ENCODE measurements at regions not wholly inside any gene's neighbourhood (a gene's known extent, or its start where the extent isn't known, plus 50 kb on each side); places are given as distances from the start of the nearest gene placed in this dataset.

DNA sequence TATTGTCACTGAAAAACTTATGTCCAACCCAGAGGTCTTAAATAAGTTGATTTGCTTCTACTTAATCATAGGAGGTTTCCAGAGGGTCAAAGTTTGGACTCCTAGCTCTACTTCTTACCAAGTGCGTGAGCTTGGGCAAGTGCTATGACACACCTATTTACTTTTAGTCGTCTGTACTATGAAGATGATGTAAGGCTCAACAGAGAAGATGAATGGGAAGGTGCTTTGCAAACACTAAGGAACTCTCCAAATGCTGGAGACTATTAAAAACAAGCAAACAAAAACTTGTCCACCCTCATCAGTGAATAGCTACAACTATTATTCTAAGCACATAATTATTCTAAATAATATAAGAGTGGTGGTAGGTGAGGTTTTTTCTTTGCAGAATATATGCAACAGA lies 232.3 kb upstream of the USP24 start:
- Histone ChIP-seq H3K4me1 (peaks cover 15% of the 10 kb centered on the region), H3K36me3 (no peaks in the 10 kb centered on the region), H3K9me3 (no peaks in the 10 kb centered on the region), H3K4me3 (no peak overlapping the region), H3K27me3 (no peaks in the 10 kb centered on the region), H3K27ac (no peak overlapping the region)
- TF ChIP-seq POLR2AphosphoS5 (IDR thresholded peaks at IDR 0.05) (no peak), EP300 (IDR thresholded peaks at IDR 0.05) (no peak), POLR2A (IDR thresholded peaks at IDR 0.05) (no peak)
- TF ChIP-seq, protein P1, sequence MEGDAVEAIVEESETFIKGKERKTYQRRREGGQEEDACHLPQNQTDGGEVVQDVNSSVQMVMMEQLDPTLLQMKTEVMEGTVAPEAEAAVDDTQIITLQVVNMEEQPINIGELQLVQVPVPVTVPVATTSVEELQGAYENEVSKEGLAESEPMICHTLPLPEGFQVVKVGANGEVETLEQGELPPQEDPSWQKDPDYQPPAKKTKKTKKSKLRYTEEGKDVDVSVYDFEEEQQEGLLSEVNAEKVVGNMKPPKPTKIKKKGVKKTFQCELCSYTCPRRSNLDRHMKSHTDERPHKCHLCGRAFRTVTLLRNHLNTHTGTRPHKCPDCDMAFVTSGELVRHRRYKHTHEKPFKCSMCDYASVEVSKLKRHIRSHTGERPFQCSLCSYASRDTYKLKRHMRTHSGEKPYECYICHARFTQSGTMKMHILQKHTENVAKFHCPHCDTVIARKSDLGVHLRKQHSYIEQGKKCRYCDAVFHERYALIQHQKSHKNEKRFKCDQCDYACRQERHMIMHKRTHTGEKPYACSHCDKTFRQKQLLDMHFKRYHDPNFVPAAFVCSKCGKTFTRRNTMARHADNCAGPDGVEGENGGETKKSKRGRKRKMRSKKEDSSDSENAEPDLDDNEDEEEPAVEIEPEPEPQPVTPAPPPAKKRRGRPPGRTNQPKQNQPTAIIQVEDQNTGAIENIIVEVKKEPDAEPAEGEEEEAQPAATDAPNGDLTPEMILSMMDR (IDR thresholded peaks at IDR 0.05), result no peak
- DNase-seq (ENCODE audit: low spot score in 2 of 2), result no peak
- WGBS, result 65% methylated on average over 2 of the region's 2 CpGs

DNA sequence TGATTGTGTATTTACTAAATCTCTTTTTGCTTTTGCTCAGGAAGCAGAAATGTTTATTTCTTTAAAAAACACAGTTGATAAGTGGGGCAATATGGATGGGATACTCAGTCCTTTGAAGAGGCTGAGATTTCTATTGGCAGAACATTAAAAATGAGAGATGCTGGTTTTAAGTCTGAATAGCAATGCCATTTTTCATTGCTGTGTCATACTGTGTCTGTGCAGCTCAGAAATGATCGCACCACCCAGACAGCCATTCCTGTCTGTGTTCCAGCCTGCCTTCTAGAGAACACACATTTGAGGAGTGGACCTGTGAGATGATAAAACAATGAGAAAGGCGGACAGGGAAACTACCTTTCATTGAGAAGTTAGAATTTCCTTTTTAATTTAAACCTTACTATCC lies 231.2 kb upstream of the USP24 start:
- no peak overlapping the region for H3K27ac ChIP-seq

DNA sequence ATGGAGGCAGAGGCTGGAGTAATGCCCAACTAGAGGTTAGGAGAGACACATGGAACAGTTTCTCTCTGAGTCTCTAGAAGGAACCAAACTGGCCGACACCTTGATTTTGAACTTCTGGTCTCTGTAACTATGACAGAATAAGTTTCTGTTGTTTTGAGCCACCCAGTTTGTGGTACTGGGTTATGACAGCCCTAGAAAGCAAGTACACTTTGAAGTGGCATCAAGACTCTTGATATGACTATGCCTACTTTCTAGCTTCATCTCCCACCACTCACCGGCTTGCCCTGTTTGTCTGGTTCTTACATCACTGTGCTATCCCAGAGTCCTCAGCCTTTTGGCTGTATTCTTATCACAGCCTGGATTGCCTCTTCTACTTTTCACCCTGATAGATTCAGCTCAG lies 230.3 kb upstream of the USP24 start:
- H3K9me3 ChIP-seq, result no peaks in the 10 kb centered on the region
- 95% methylated on average over 2 of the region's 2 CpGs for WGBS
- TF ChIP-seq POLR2AphosphoS5 (IDR thresholded peaks at IDR 0.05) (no peak), EP300 (IDR thresholded peaks at IDR 0.05) (no peak), POLR2A (IDR thresholded peaks at IDR 0.05) (no peak)
- TF ChIP-seq, protein P1 (IDR thresholded peaks at IDR 0.05), result no peak
- H3K27ac ChIP-seq, result no peak overlapping the region
- no peak for DNase-seq (ENCODE audit: low spot score in 2 of 2)
- H3K4me1 ChIP-seq, result peaks cover 15% of the 10 kb centered on the region
- H3K27me3 ChIP-seq, result no peaks in the 10 kb centered on the region
- no peaks in the 10 kb centered on the region for H3K36me3 ChIP-seq
- H3K4me3 ChIP-seq, result no peak overlapping the region

More for the DNA sequence above, 231.2 kb upstream of the USP24 start:
- Histone ChIP-seq H3K27me3 (no peaks in the 10 kb centered on the region), H3K4me1 (peaks cover 15% of the 10 kb centered on the region), H3K4me3 (no peak overlapping the region), H3K9me3 (no peaks in the 10 kb centered on the region), H3K36me3 (no peaks in the 10 kb centered on the region)
- WGBS, result 80% methylated on average over 2 of the region's 2 CpGs
- TF ChIP-seq POLR2A (IDR thresholded peaks at IDR 0.05) (no peak), EP300 (IDR thresholded peaks at IDR 0.05) (no peak), POLR2AphosphoS5 (IDR thresholded peaks at IDR 0.05) (no peak)
- TF ChIP-seq, protein P1 (IDR thresholded peaks at IDR 0.05), result no peak
- no peak for DNase-seq (ENCODE audit: low spot score in 2 of 2)

DNA sequence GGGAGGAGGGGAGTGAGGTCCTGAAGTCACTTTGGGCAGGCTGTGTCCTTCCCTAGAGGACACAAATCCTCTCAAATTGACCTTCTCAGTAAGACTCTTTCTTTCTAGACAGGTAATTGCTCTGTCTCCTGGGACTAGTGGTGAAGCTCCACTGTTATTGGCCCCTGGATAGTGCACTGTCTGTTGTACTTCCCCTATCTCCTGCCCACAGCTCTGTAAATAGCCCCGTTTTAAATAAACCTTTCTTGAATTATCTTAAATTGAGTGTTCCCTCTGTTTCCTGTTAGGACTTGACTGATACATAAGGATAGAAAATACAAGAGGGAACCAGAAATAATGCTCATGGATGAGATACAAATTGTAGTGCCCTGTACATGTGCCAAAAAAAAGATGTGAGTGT lies 229.5 kb upstream of the USP24 start:
- no peak overlapping the region for H3K4me3 ChIP-seq
- no peak for DNase-seq (ENCODE audit: low spot score in 2 of 2)
- peak overlapping the region; percentile 78 for H3K27ac ChIP-seq
- no peaks in the 10 kb centered on the region for H3K27me3 ChIP-seq
- H3K9me3 ChIP-seq, result no peaks in the 10 kb centered on the region
- 86% methylated on average over 1 of the region's 1 CpG for WGBS
- no peaks in the 10 kb centered on the region for H3K36me3 ChIP-seq
- TF ChIP-seq, protein P1 (IDR thresholded peaks at IDR 0.05), result no peak
- no peak for TF ChIP-seq POLR2A (IDR thresholded peaks at IDR 0.05)
- no peak for TF ChIP-seq POLR2AphosphoS5 (IDR thresholded peaks at IDR 0.05)
- TF ChIP-seq EP300 (IDR thresholded peaks at IDR 0.05), result no peak
- H3K4me1 ChIP-seq, result peaks cover 15% of the 10 kb centered on the region

DNA sequence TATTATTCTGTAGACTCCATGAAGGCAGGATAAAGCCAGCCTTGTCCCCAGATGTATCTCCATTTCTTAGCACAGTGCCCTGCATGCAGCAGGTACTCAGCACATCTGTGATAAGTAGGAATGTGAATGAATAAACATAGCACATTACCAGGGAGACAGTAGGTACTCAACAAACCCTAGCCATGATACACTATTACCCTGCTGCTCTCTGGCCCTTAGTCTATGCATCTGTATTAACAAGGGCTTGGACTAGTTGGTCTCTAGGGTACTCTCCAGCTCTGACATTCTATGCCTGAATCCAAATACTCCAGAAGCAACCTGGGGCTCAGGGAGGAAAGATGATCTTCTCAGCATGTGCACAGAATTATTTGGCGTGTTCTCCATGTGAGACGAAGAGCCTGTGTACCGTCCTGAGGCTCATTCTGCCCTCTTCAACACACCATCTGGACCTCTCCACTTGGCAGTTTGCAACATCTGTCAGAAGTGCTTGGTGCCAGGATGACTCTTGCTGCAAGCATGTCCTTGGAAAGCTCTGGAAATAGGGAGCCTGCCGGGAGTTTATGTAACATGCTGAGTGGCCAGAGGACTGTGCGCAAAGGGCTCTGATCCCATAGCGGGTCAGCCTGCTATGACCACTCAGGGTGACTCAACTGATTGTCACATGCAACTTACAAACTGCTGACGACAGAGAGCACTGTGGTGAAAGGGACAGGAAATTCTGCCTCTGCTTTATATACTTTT lies 228.2 kb upstream of the USP24 start:
- DNase-seq (ENCODE audit: low spot score in 2 of 2), result peak; percentile 93 to 94
- H3K4me1 ChIP-seq, result peaks cover 15% of the 10 kb centered on the region
- TF ChIP-seq, protein P1 (IDR thresholded peaks at IDR 0.05), result no peak
- TF ChIP-seq POLR2A (IDR thresholded peaks at IDR 0.05) (no peak), EP300 (IDR thresholded peaks at IDR 0.05) (peak; percentile 49), POLR2AphosphoS5 (IDR thresholded peaks at IDR 0.05) (peak; percentile 74 to 98 (median 96))
- no peaks in the 10 kb centered on the region for H3K36me3 ChIP-seq
- WGBS, result 72% methylated on average over 4 of the region's 7 CpGs
- no peaks in the 10 kb centered on the region for H3K27me3 ChIP-seq
- no peaks in the 10 kb centered on the region for H3K9me3 ChIP-seq
- peak overlapping the region; percentile 23 for H3K27ac ChIP-seq
- no peak overlapping the region for H3K4me3 ChIP-seq

Data from suprapubic skin (tissue), 4 donors.